H9 (cell line): ENCODE measurements at regions not wholly inside any gene's neighbourhood (a gene's known extent, or its start where the extent isn't known, plus 50 kb on each side); places are given as distances from the start of the nearest gene placed in this dataset.

ENCODE experiments used
- DNase-seq: peaks from one replicate; pipeline ENCODE4 v3.0.0-alpha.2; 2017
- H2AFZ ChIP-seq: one replicate; pipeline ENCODE4 v1.6.1; 2013; ENCODE audit warnings: mild to moderate bottlenecking, low read length, control low read depth, moderate library complexity
- H2AK5ac ChIP-seq: 2 replicates; pipeline ENCODE4 v1.6.1; 2013; ENCODE audit warnings: low read length, control low read depth, mixed read lengths; ENCODE audit not compliant: insufficient read length
- H2BK120ac ChIP-seq: one replicate; pipeline ENCODE4 v1.6.1; 2013; ENCODE audit warnings: low read depth, mild to moderate bottlenecking, low read length, control low read depth, inconsistent platforms; ENCODE audit not compliant: poor library complexity, severe bottlenecking
- H2BK12ac ChIP-seq: 2 replicates; pipeline ENCODE4 v1.6.1; 2013; ENCODE audit warnings: low read length, control low read depth, mixed read lengths, low read depth; ENCODE audit not compliant: insufficient read length
- H2BK15ac ChIP-seq: 2 replicates; pipeline ENCODE4 v1.6.1; 2013; ENCODE audit warnings: low read depth, low read length, control low read depth
- H2BK20ac ChIP-seq: one replicate; pipeline ENCODE4 v1.6.1; 2013; ENCODE audit warnings: low read depth, mild to moderate bottlenecking, low read length, control low read depth, inconsistent platforms; ENCODE audit not compliant: poor library complexity, severe bottlenecking
- H2BK5ac ChIP-seq: 2 replicates; pipeline ENCODE4 v1.6.1; 2013; ENCODE audit warnings: low read length, control low read depth, mixed read lengths; ENCODE audit not compliant: insufficient read length
- H3K14ac ChIP-seq: 2 replicates; pipeline ENCODE4 v1.6.1; 2013; ENCODE audit warnings: low read length, control low read depth; ENCODE audit not compliant: insufficient read depth
- H3K18ac ChIP-seq: 2 replicates; pipeline ENCODE4 v1.6.1; 2013; ENCODE audit warnings: low read depth, mild to moderate bottlenecking, mixed read lengths, low read length, control low read depth; ENCODE audit not compliant: insufficient read length
- H3K23ac ChIP-seq: 2 replicates; pipeline ENCODE4 v1.6.1; 2013; ENCODE audit warnings: low read length, control low read depth, mixed read lengths, low read depth; ENCODE audit not compliant: insufficient read length
- H3K23me2 ChIP-seq: 2 replicates; pipeline ENCODE4 v1.6.1; 2013; ENCODE audit warnings: low read depth, mild to moderate bottlenecking, mixed read lengths, low read length, control low read depth; ENCODE audit not compliant: insufficient read length, poor library complexity, severe bottlenecking
- H3K27ac ChIP-seq: 2 replicates; pipeline ENCODE4 v1.5.1; 2013; ENCODE audit warnings: low read length, control low read depth, mixed read lengths, low read depth; ENCODE audit not compliant: insufficient read length
- H3K27me3 ChIP-seq: 2 replicates; pipeline ENCODE4 v1.6.1; 2013; ENCODE audit warnings: low read length, control low read depth, inconsistent platforms; ENCODE audit not compliant: insufficient read depth
- H3K4ac ChIP-seq: 2 replicates; pipeline ENCODE4 v1.6.1; 2013; ENCODE audit warnings: low read depth, mild to moderate bottlenecking, control low read depth, inconsistent platforms, low read length, moderate library complexity
- H3K4me1 ChIP-seq: 2 replicates; pipeline ENCODE4 v1.6.1; 2013; ENCODE audit warnings: low read length, control low read depth, inconsistent platforms; ENCODE audit not compliant: insufficient read depth
- H3K4me2 ChIP-seq: 2 replicates; pipeline ENCODE4 v1.6.1; 2013; ENCODE audit warnings: low read length, control low read depth, mixed read lengths; ENCODE audit not compliant: insufficient read length, insufficient read depth
- H3K56ac ChIP-seq: 2 replicates; pipeline ENCODE4 v1.6.1; 2013; ENCODE audit warnings: low read depth, mild to moderate bottlenecking, mixed read lengths, low read length, control low read depth; ENCODE audit not compliant: insufficient read length
- H3K79me1 ChIP-seq: 2 replicates; pipeline ENCODE4 v1.6.1; 2013; ENCODE audit warnings: low read depth, mild to moderate bottlenecking, moderate library complexity, low read length, control low read depth, inconsistent platforms; ENCODE audit not compliant: insufficient read depth, poor library complexity, severe bottlenecking
- H3K79me2 ChIP-seq: 2 replicates; pipeline ENCODE4 v1.6.1; 2013; ENCODE audit warnings: low read length, control low read depth, inconsistent platforms; ENCODE audit not compliant: insufficient read depth
- H3K9ac ChIP-seq: 2 replicates; pipeline ENCODE4 v1.6.1; 2013; ENCODE audit warnings: low read length, control low read depth, mixed read lengths; ENCODE audit not compliant: insufficient read length; ENCODE audit errors: extremely low read depth
- H3K9me3 ChIP-seq: one replicate; pipeline ENCODE4 v1.6.1; 2013; ENCODE audit warnings: low read depth, low read length, inconsistent platforms; ENCODE audit not compliant: control insufficient read depth
- H3T11ph ChIP-seq: one replicate; pipeline ENCODE4 v1.6.1; 2013; ENCODE audit warnings: mild to moderate bottlenecking, low read length, control low read depth, inconsistent platforms
- H4K20me1 ChIP-seq: one replicate; pipeline ENCODE4 v1.6.1; 2013; ENCODE audit not compliant: control insufficient read depth, insufficient read length, insufficient read depth
- H4K5ac ChIP-seq: 2 replicates; pipeline ENCODE4 v1.6.1; 2013; ENCODE audit warnings: low read depth, mild to moderate bottlenecking, mixed read lengths, low read length, control low read depth; ENCODE audit not compliant: insufficient read length
- H4K8ac ChIP-seq: replicated peaks from 2 replicates; pipeline ENCODE4 v1.6.1; 2013; ENCODE audit warnings: low read length, control low read depth, mixed read lengths, low read depth; ENCODE audit not compliant: insufficient read length
- H4K91ac ChIP-seq: 2 replicates; pipeline ENCODE4 v1.6.1; 2013; ENCODE audit warnings: low read depth, mild to moderate bottlenecking, moderate library complexity, mixed read lengths, low read length, control low read depth; ENCODE audit not compliant: insufficient read length
- H3K27ac Mint-ChIP-seq, 3 experiments: 2 replicates in 2 of 3; 3 replicates in 1 of 3; pipeline ENCODE4 v1.8.0; 2020 to 2021; ENCODE audit warnings: mixed read lengths in 3 of 3, mild to moderate bottlenecking in 1 of 3, moderate library complexity in 1 of 3
- H3K27me3 Mint-ChIP-seq: 2 replicates; pipeline ENCODE4 v1.8.0; 2021; ENCODE audit warnings: low read depth, mild to moderate bottlenecking, moderate library complexity, mixed read lengths
- H3K36me3 Mint-ChIP-seq, 3 experiments: 2 replicates in 2 of 3; 3 replicates in 1 of 3; pipeline ENCODE4 v1.8.0; 2020 to 2021; ENCODE audit warnings: low read depth in 3 of 3, mixed read lengths in 3 of 3; ENCODE audit not compliant: insufficient read depth in 1 of 3
- H3K4me1 Mint-ChIP-seq, 2 experiments: 2 replicates each; pipeline ENCODE4 v1.8.0; 2020; ENCODE audit warnings: mixed read lengths in 2 of 2
- H3K4me3 Mint-ChIP-seq, 2 experiments: 2 replicates in 1 of 2; 3 replicates in 1 of 2; pipeline ENCODE4 v1.8.0; 2020 to 2021; ENCODE audit warnings: mild to moderate bottlenecking in 2 of 2, mixed read lengths in 2 of 2, moderate library complexity in 1 of 2
- H3K9me3 Mint-ChIP-seq, 2 experiments: 2 replicates in 1 of 2; 3 replicates in 1 of 2; pipeline ENCODE4 v1.8.0; 2020; ENCODE audit warnings: mild to moderate bottlenecking in 2 of 2, mixed read lengths in 2 of 2, moderate library complexity in 1 of 2
- CTCF ChIP-seq: fragments of 200-600 bp; sonication (generic); conservative IDR thresholded peaks from 3 replicates; pipeline ENCODE4 v1.8.0; 2021; ENCODE audit warnings: antibody characterized with exemption, mild to moderate bottlenecking

GRCh38 chr6:74596588-74596987 lies 609.3 kb downstream of the COL12A1 start:
- DNase-seq: no peak
- no peaks in the 10 kb centered on the region for H3K4me1 Mint-ChIP-seq
- no peaks in the 10 kb centered on the region; a peak in 1 of 7 replicates for H3K36me3 Mint-ChIP-seq

More at GRCh38 chr6:74596588-74596987, 609.3 kb downstream of the COL12A1 start:
- Histone ChIP-seq H3K27ac (no peak overlapping the region), H4K91ac (no peak overlapping the region), H3K14ac (no peak overlapping the region), H3K23me2 (no peaks in the 10 kb centered on the region), H3K79me1 (no peaks in the 10 kb centered on the region), H3K18ac (no peak overlapping the region), H2BK15ac (no peak overlapping the region), H3K56ac (no peak overlapping the region), H4K8ac (no peak overlapping the region), H2BK20ac (no peak overlapping the region), H4K5ac (no peak overlapping the region), H4K20me1 (no peaks in the 10 kb centered on the region), H3K9ac (no peak overlapping the region), H2AK5ac (no peak overlapping the region), H3K9me3 (no peaks in the 10 kb centered on the region), H3K4me2 (no peak overlapping the region), H3K4me1 (no peaks in the 10 kb centered on the region), H2BK5ac (no peak overlapping the region), H2AFZ (no peak overlapping the region), H2BK12ac (no peak overlapping the region), H3K27me3 (no peaks in the 10 kb centered on the region), H3K79me2 (no peaks in the 10 kb centered on the region), H3K23ac (no peak overlapping the region), H3K4ac (no peak overlapping the region), H2BK120ac (no peak overlapping the region), H3T11ph (no peak overlapping the region)
- no peak overlapping the region for H3K4me3 Mint-ChIP-seq
- no peak for TF ChIP-seq CTCF
- H3K9me3 Mint-ChIP-seq: peaks cover 0 to 3% of the 10 kb centered on the region in 2 experiments; a peak in 1 of 5 replicates
- no peak overlapping the region for H3K27ac Mint-ChIP-seq
- H3K27me3 Mint-ChIP-seq: no peaks in the 10 kb centered on the region
